ENCODE measurements at regions not wholly inside any gene's neighbourhood (a gene's known extent, or its start where the extent isn't known, plus 50 kb on each side); places are given as distances from the start of the nearest gene placed in this dataset.

DNA sequence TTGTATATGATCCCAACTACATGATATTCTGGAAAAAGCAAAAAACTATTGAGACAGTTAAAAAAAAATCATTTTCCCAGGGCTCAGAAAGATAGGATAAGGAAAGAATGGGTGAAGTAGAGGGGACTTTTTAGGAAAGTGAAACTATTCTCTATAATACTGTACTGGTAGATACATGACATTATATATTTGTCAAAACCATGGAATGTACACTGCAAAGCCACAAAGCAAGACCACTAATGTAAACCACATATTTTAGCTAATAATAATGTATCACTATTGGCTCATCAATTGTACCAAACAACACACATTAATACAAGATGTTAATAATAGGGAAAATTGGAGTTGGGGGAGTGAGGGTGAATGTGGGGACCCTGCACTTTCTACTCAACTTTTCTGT is 182.6 kb downstream of the EFNB2 start:
- H2BK5ac ChIP-seq (ENCODE audit: low read depth, low read length): no peak overlapping the region
- no peak overlapping the region for H4K8ac ChIP-seq (ENCODE audit: extremely low read depth, insufficient read depth, low read length)
- no peak overlapping the region for H3K14ac ChIP-seq (ENCODE audit: insufficient read length)
- H2BK120ac ChIP-seq (replicated peaks; ENCODE audit: low read depth, low read length): no peak overlapping the region
- H3K4ac ChIP-seq (replicated peaks; ENCODE audit: insufficient read length, low read depth, low read length): no peak overlapping the region
- no peaks in the 10 kb centered on the region for H3K79me1 ChIP-seq (ENCODE audit: low read depth, low read length)
- no peak overlapping the region for H2BK12ac ChIP-seq (ENCODE audit: low read depth, low read length)
- no peak overlapping the region for H3K23ac ChIP-seq (ENCODE audit: insufficient read length)
- no peak overlapping the region for H4K91ac ChIP-seq (replicated peaks; ENCODE audit: insufficient read length, low read length)
- H3K9ac ChIP-seq (replicated peaks in 1 of 4; ENCODE audit: extremely low read depth in 1 of 4, low read depth in 3 of 4, low read length in 3 of 4): no peak overlapping the region
- no peak overlapping the region for H2BK20ac ChIP-seq (ENCODE audit: low read length)
- H3K79me2 ChIP-seq (ENCODE audit: control insufficient read depth in 1 of 2, insufficient read depth in 2 of 2, low read length in 2 of 2): no peaks in the 10 kb centered on the region
- H2BK15ac ChIP-seq (ENCODE audit: low read length): no peak overlapping the region
- H3K9me3 ChIP-seq (ENCODE audit: insufficient read depth in 2 of 2, low read depth in 1 of 2, low read length in 1 of 2): no peaks in the 10 kb centered on the region
- CTCF ChIA-PET (ENCODE audit: partially characterized antibody): interaction anchor here (1.1 kb wide), 1 partner anchor 13 kb away, joined by 3 read pairs; no protein-coding TSS in a partner anchor
- no peaks in the 10 kb centered on the region for H3K36me3 ChIP-seq (ENCODE audit: control insufficient read depth in 2 of 4, insufficient read depth in 4 of 4, low read length in 3 of 4)
- no peak overlapping the region for H3K27ac ChIP-seq (ENCODE audit: low read depth, low read length)
- no peak overlapping the region for H3K56ac ChIP-seq (replicated peaks; ENCODE audit: insufficient read length, low read depth, low read length)
- no peak overlapping the region for H3K18ac ChIP-seq (ENCODE audit: extremely low read depth, low read length)
- H4K20me1 ChIP-seq (replicated peaks in 1 of 2; ENCODE audit: control insufficient read depth in 1 of 2, insufficient read depth in 2 of 2, low read length in 2 of 2): no peaks in the 10 kb centered on the region
- H4K5ac ChIP-seq (ENCODE audit: insufficient read length, low read depth, low read length): no peak overlapping the region
- no peak overlapping the region for H3K4me2 ChIP-seq (ENCODE audit: insufficient read depth in 1 of 2, low read depth in 2 of 2, low read length in 2 of 2)
- peaks cover 0 to 12% (median 1%) of the 10 kb centered on the region in 4 experiments; a peak in 5 of 7 replicates for H3K27me3 ChIP-seq (replicated peaks in 1 of 4; ENCODE audit: control insufficient read depth in 3 of 4, extremely low read depth in 1 of 4, insufficient read depth in 3 of 4, low read length in 3 of 4)
- H2AFZ ChIP-seq (ENCODE audit: low read length): no peak overlapping the region
- POLR2A ChIA-PET (ENCODE audit: partially characterized antibody): no interaction called here
- peaks cover 3% of the 10 kb centered on the region; the same call in 1 of the 2 replicates for H3K23me2 ChIP-seq (ENCODE audit: low read depth, low read length)
- no peak for DNase-seq (ENCODE audit: low read depth in 1 of 2, low spot score in 2 of 2)
- H2AK5ac ChIP-seq (ENCODE audit: low read depth, low read length): no peak overlapping the region
- no peak for FAIRE-seq
- peaks cover 0 to 4% (median 2%) of the 10 kb centered on the region in 4 experiments; a peak in 3 of 7 replicates for H3K4me1 ChIP-seq (replicated peaks in 1 of 4; ENCODE audit: control insufficient read depth in 3 of 4, insufficient read depth in 4 of 4, low read length in 3 of 4)
- no peak overlapping the region for H3K4me3 ChIP-seq (ENCODE audit: extremely low read depth in 1 of 4, insufficient read depth in 2 of 4, low read depth in 3 of 4, low read length in 4 of 4)
- TF ChIP-seq, protein P1, sequence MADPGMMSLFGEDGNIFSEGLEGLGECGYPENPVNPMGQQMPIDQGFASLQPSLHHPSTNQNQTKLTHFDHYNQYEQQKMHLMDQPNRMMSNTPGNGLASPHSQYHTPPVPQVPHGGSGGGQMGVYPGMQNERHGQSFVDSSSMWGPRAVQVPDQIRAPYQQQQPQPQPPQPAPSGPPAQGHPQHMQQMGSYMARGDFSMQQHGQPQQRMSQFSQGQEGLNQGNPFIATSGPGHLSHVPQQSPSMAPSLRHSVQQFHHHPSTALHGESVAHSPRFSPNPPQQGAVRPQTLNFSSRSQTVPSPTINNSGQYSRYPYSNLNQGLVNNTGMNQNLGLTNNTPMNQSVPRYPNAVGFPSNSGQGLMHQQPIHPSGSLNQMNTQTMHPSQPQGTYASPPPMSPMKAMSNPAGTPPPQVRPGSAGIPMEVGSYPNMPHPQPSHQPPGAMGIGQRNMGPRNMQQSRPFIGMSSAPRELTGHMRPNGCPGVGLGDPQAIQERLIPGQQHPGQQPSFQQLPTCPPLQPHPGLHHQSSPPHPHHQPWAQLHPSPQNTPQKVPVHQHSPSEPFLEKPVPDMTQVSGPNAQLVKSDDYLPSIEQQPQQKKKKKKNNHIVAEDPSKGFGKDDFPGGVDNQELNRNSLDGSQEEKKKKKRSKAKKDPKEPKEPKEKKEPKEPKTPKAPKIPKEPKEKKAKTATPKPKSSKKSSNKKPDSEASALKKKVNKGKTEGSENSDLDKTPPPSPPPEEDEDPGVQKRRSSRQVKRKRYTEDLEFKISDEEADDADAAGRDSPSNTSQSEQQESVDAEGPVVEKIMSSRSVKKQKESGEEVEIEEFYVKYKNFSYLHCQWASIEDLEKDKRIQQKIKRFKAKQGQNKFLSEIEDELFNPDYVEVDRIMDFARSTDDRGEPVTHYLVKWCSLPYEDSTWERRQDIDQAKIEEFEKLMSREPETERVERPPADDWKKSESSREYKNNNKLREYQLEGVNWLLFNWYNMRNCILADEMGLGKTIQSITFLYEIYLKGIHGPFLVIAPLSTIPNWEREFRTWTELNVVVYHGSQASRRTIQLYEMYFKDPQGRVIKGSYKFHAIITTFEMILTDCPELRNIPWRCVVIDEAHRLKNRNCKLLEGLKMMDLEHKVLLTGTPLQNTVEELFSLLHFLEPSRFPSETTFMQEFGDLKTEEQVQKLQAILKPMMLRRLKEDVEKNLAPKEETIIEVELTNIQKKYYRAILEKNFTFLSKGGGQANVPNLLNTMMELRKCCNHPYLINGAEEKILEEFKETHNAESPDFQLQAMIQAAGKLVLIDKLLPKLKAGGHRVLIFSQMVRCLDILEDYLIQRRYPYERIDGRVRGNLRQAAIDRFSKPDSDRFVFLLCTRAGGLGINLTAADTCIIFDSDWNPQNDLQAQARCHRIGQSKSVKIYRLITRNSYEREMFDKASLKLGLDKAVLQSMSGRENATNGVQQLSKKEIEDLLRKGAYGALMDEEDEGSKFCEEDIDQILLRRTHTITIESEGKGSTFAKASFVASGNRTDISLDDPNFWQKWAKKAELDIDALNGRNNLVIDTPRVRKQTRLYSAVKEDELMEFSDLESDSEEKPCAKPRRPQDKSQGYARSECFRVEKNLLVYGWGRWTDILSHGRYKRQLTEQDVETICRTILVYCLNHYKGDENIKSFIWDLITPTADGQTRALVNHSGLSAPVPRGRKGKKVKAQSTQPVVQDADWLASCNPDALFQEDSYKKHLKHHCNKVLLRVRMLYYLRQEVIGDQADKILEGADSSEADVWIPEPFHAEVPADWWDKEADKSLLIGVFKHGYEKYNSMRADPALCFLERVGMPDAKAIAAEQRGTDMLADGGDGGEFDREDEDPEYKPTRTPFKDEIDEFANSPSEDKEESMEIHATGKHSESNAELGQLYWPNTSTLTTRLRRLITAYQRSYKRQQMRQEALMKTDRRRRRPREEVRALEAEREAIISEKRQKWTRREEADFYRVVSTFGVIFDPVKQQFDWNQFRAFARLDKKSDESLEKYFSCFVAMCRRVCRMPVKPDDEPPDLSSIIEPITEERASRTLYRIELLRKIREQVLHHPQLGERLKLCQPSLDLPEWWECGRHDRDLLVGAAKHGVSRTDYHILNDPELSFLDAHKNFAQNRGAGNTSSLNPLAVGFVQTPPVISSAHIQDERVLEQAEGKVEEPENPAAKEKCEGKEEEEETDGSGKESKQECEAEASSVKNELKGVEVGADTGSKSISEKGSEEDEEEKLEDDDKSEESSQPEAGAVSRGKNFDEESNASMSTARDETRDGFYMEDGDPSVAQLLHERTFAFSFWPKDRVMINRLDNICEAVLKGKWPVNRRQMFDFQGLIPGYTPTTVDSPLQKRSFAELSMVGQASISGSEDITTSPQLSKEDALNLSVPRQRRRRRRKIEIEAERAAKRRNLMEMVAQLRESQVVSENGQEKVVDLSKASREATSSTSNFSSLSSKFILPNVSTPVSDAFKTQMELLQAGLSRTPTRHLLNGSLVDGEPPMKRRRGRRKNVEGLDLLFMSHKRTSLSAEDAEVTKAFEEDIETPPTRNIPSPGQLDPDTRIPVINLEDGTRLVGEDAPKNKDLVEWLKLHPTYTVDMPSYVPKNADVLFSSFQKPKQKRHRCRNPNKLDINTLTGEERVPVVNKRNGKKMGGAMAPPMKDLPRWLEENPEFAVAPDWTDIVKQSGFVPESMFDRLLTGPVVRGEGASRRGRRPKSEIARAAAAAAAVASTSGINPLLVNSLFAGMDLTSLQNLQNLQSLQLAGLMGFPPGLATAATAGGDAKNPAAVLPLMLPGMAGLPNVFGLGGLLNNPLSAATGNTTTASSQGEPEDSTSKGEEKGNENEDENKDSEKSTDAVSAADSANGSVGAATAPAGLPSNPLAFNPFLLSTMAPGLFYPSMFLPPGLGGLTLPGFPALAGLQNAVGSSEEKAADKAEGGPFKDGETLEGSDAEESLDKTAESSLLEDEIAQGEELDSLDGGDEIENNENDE (IDR thresholded peaks at IDR 0.05; ENCODE audit: insufficient replicate concordance, low read length): no peak
